ENCODE measurements at regions not wholly inside any gene's neighbourhood (a gene's known extent, or its start where the extent isn't known, plus 50 kb on each side); places are given as distances from the start of the nearest gene placed in this dataset.

DNA sequence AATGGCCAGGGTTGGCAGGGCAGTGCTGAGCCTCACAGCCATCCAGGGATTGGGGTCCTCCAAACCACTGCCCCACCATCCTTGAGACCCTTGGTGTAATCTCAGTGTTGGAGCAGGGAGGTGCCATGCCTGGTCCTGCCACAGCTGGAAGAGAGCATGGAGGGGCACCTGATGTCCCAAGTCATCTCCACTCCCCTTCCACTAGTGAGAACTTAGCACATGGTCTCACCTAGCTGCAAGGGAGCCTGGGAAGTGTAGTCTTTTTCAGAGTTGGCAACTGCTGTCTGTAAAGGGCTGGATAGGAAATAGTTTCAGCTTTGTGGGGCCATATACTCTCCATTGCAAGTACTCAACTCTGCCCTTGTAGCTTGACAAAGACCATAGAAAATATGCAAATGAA is 238.7 kb downstream of the RPS24 start:
- H3K9me3 Mint-ChIP-seq (ENCODE audit: insufficient read depth): no peaks in the 10 kb centered on the region
- Histone ChIP-seq H3K79me2 (ENCODE audit: control insufficient read depth, insufficient read depth, low read length) (no peaks in the 10 kb centered on the region), H3K36me3 (replicated peaks in 1 of 2; ENCODE audit: control extremely low read depth in 1 of 2, control insufficient read depth in 1 of 2, extremely low read depth in 1 of 2, insufficient read depth in 2 of 2, low read length in 1 of 2) (no peaks in the 10 kb centered on the region), H3K27me3 (replicated peaks in 1 of 4; ENCODE audit: control extremely low read depth in 1 of 4, control insufficient read depth in 3 of 4, insufficient read depth in 4 of 4, low read length in 3 of 4) (peaks cover 0 to 2% (median 0%) of the 10 kb centered on the region in 4 experiments), H3K9me3 (ENCODE audit: control extremely low read depth in 1 of 3, control insufficient read depth in 2 of 3, insufficient read depth in 1 of 3, low read length in 2 of 3) (peaks cover 0 to 5% (median 2%) of the 10 kb centered on the region in 3 donors), H2AFZ (ENCODE audit: insufficient read depth, low read depth, low read length, poor library complexity, severe bottlenecking) (no peak overlapping the region), H3K27ac (ENCODE audit: low read length in 2 of 2) (no peak overlapping the region), H3K4me1 (ENCODE audit: control insufficient read depth in 2 of 2, insufficient read depth in 2 of 2, low read length in 2 of 2) (no peaks in the 10 kb centered on the region), H3K4me2 (replicated peaks; ENCODE audit: low read depth, low read length, poor library complexity, severe bottlenecking) (no peak overlapping the region), H3K4me3 (ENCODE audit: control extremely low read depth in 1 of 5, extremely low read depth in 1 of 5, insufficient read depth in 1 of 5, low read depth in 2 of 5, low read length in 4 of 5) (no peak overlapping the region), H4K20me1 (ENCODE audit: control insufficient read depth, insufficient read depth, low read length, poor library complexity, severe bottlenecking) (no peaks in the 10 kb centered on the region), H3K9ac (ENCODE audit: low read length) (no peak overlapping the region)
- intact Hi-C loops (cut with micrococcal nuclease): no loop called here
- CTCF ChIA-PET: interaction anchor here (0.9 to 1.4 kb wide), 2 partner anchors 12 to 30 kb away, joined by 3 to 4 read pairs; no protein-coding TSS in a partner anchor
- no peak overlapping the region for H3K27ac Mint-ChIP-seq
- peaks cover 31% of the 10 kb centered on the region for H3K27me3 Mint-ChIP-seq
- ATAC-seq (ENCODE audit: low read depth) (no peak), DNase-seq (no peak)
- POLR2A ChIA-PET: no interaction called here
- no peak overlapping the region for H3K4me3 Mint-ChIP-seq
- TF ChIP-seq EZH2 (IDR thresholded peaks at IDR 0.05; ENCODE audit: borderline replicate concordance, insufficient read depth, low read depth, low read length, poor library complexity, severe bottlenecking): no peak
- TF ChIP-seq, protein P1, sequence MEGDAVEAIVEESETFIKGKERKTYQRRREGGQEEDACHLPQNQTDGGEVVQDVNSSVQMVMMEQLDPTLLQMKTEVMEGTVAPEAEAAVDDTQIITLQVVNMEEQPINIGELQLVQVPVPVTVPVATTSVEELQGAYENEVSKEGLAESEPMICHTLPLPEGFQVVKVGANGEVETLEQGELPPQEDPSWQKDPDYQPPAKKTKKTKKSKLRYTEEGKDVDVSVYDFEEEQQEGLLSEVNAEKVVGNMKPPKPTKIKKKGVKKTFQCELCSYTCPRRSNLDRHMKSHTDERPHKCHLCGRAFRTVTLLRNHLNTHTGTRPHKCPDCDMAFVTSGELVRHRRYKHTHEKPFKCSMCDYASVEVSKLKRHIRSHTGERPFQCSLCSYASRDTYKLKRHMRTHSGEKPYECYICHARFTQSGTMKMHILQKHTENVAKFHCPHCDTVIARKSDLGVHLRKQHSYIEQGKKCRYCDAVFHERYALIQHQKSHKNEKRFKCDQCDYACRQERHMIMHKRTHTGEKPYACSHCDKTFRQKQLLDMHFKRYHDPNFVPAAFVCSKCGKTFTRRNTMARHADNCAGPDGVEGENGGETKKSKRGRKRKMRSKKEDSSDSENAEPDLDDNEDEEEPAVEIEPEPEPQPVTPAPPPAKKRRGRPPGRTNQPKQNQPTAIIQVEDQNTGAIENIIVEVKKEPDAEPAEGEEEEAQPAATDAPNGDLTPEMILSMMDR (IDR thresholded peaks at IDR 0.05): no peak
- no peaks in the 10 kb centered on the region for H3K4me1 Mint-ChIP-seq

- Histone ChIP-seq H3K4me2 (replicated peaks; ENCODE audit: low read depth, low read length, poor library complexity, severe bottlenecking) (no peak overlapping the region), H3K27ac (ENCODE audit: low read length in 2 of 2) (no peak overlapping the region), H3K27me3 (replicated peaks in 1 of 4; ENCODE audit: control extremely low read depth in 1 of 4, control insufficient read depth in 3 of 4, insufficient read depth in 4 of 4, low read length in 3 of 4) (peaks cover 0 to 2% (median 0%) of the 10 kb centered on the region in 4 experiments), H3K9me3 (ENCODE audit: control extremely low read depth in 1 of 3, control insufficient read depth in 2 of 3, insufficient read depth in 1 of 3, low read length in 2 of 3) (peaks cover 0 to 5% (median 2%) of the 10 kb centered on the region in 3 donors), H4K20me1 (ENCODE audit: control insufficient read depth, insufficient read depth, low read length, poor library complexity, severe bottlenecking) (no peaks in the 10 kb centered on the region), H3K4me1 (ENCODE audit: control insufficient read depth in 2 of 2, insufficient read depth in 2 of 2, low read length in 2 of 2) (no peaks in the 10 kb centered on the region), H3K4me3 (ENCODE audit: control extremely low read depth in 1 of 5, extremely low read depth in 1 of 5, insufficient read depth in 1 of 5, low read depth in 2 of 5, low read length in 4 of 5) (no peak overlapping the region), H3K9ac (ENCODE audit: low read length) (no peak overlapping the region), H2AFZ (ENCODE audit: insufficient read depth, low read depth, low read length, poor library complexity, severe bottlenecking) (no peak overlapping the region), H3K36me3 (replicated peaks in 1 of 2; ENCODE audit: control extremely low read depth in 1 of 2, control insufficient read depth in 1 of 2, extremely low read depth in 1 of 2, insufficient read depth in 2 of 2, low read length in 1 of 2) (no peaks in the 10 kb centered on the region), H3K79me2 (ENCODE audit: control insufficient read depth, insufficient read depth, low read length) (no peaks in the 10 kb centered on the region)
- H3K4me3 Mint-ChIP-seq: no peak overlapping the region
- no peaks in the 10 kb centered on the region for H3K4me1 Mint-ChIP-seq
- 83% methylated on average over 3 of the region's 4 CpGs for WGBS (ENCODE audit: insufficient coverage)
- DNase-seq (no peak), ATAC-seq (ENCODE audit: low read depth) (no peak)
- intact Hi-C loops (cut with micrococcal nuclease): no loop called here
- TF ChIP-seq, protein P1 (IDR thresholded peaks at IDR 0.05): no peak
- TF ChIP-seq EZH2 (IDR thresholded peaks at IDR 0.05; ENCODE audit: borderline replicate concordance, insufficient read depth, low read depth, low read length, poor library complexity, severe bottlenecking): no peak
- peaks cover 34% of the 10 kb centered on the region for H3K27me3 Mint-ChIP-seq
- ChIA-PET POLR2A (no interaction called here), CTCF (no interaction called here)
- H3K9me3 Mint-ChIP-seq (ENCODE audit: insufficient read depth): no peaks in the 10 kb centered on the region
- H3K27ac Mint-ChIP-seq: no peak overlapping the region
Measured at GRCh38 chr10:78274491-78274890, 240.8 kb downstream of the RPS24 start.
